IMR-90 (cell line): ENCODE measurements at regions not wholly inside any gene's neighbourhood (a gene's known extent, or its start where the extent isn't known, plus 50 kb on each side); places are given as distances from the start of the nearest gene placed in this dataset.

Source experiments
- CTCF ChIP-seq: conservative IDR thresholded peaks from 2 replicates; pipeline ENCODE4 v1.5.1; 2012; ENCODE audit warnings: mild to moderate bottlenecking, low read depth, low read length, improper control_type of control experiment
- ELK1 ChIP-seq: fragments of 150-350 bp; IDR thresholded peaks from 2 replicates; pipeline ENCODE4 v1.6.1; 2016; ENCODE audit warnings: low read depth, mild to moderate bottlenecking, low read length, moderate library complexity, borderline replicate concordance
- MAFK ChIP-seq: IDR thresholded peaks from 2 replicates; pipeline ENCODE4 v1.6.1; 2012; ENCODE audit warnings: low read depth, low read length, improper control_type of control experiment
- POLR2A ChIP-seq: IDR thresholded peaks from 2 replicates; pipeline ENCODE4 v1.6.1; 2012; ENCODE audit warnings: mild to moderate bottlenecking, low read depth, low read length
- RFX5 ChIP-seq: IDR thresholded peaks from 2 replicates; pipeline ENCODE4 v1.8.0; 2012; ENCODE audit warnings: low read depth, mild to moderate bottlenecking, low read length, moderate library complexity
- SMC3 ChIP-seq: fragments of 150-350 bp; IDR thresholded peaks from 2 replicates; pipeline ENCODE4 v1.6.1; 2016; ENCODE audit warnings: low read depth, mild to moderate bottlenecking, antibody characterized with exemption, low read length, moderate library complexity
- USF2 ChIP-seq: fragments of 150-350 bp; IDR thresholded peaks from 2 replicates; pipeline ENCODE4 v1.6.1; 2017; ENCODE audit warnings: mild to moderate bottlenecking, antibody characterized with exemption, low read length, low read depth

GRCh38 chr3:40680685-40681657 lies 156.2 kb downstream of the ZNF621 start:
- TF ChIP-seq CTCF (no peak), MAFK (no peak), POLR2A (no peak), USF2 (no peak), SMC3 (no peak), RFX5 (no peak), ELK1 (no peak)
